A549 (cell line): ENCODE measurements at regions not wholly inside any gene's neighbourhood (a gene's known extent, or its start where the extent isn't known, plus 50 kb on each side); places are given as distances from the start of the nearest gene placed in this dataset.

ENCODE experiments used
- ATAC-seq, 2 experiments: fragments of 200-7000 bp in 1 of 2; fragments of >200 bp in 1 of 2; cut with Nextera tagmentation in 1 of 2; cut with Tn5 transposase in 1 of 2; 3 replicates each; pipeline versions ENCODE4 v1.8.0 to v1.9.1; 2018 to 2020; ENCODE audit warnings: mild to moderate bottlenecking in 1 of 2, moderate library complexity in 1 of 2
- CTCF ChIA-PET: fragments of 300-600 bp; sonication (Branson Sonifier 250); formaldehyde crosslinking; extraction: SDS; loops from one replicate; lab custom pipeline; 2021; ENCODE audit warnings: antibody characterized with exemption, inconsistent platforms; lab: Yijun Ruan, JAX
- POLR2A ChIA-PET: fragments of 350-600 bp; formaldehyde crosslinking; extraction: SDS; loops from one replicate; lab custom pipeline; 2021; ENCODE audit warnings: antibody characterized with exemption, inconsistent platforms; lab: Yijun Ruan, JAX
- DNase-seq, 2 experiments: peaks; one replicate each; pipeline versions ENCODE4 v3.0.0 to v3.0.0-alpha.2; 2011 to 2016; ENCODE audit warnings: low read depth in 1 of 2, low spot score in 1 of 2
- FAIRE-seq: peaks from 2 replicates; lab custom pipeline; 2011; peaks lifted over from hg19 to GRCh38; lab: Jason Lieb, UNC
- H3K27ac ChIP-seq, 2 experiments: fragments of >200 bp; sonication (Bioruptor Twin); formaldehyde crosslinking; 3 replicates each; pipeline ENCODE4 v1.5.1; 2016 to 2017
- H3K4me1 ChIP-seq: fragments of >200 bp; sonication (Bioruptor Twin); formaldehyde crosslinking; 3 replicates; pipeline ENCODE4 v1.6.1; 2016
- H3K4me2 ChIP-seq: fragments of >200 bp; sonication (Bioruptor Twin); formaldehyde crosslinking; 3 replicates; pipeline ENCODE4 v1.6.1; 2016
- H3K4me3 ChIP-seq: fragments of >200 bp; sonication (Bioruptor Twin); formaldehyde crosslinking; 3 replicates; pipeline ENCODE4 v1.5.1; 2016
- H3K9me3 ChIP-seq: fragments of >200 bp; sonication (Bioruptor Twin); formaldehyde crosslinking; 3 replicates; pipeline ENCODE4 v1.6.1; 2016
- BHLHE40 ChIP-seq: IDR thresholded peaks from 2 replicates; pipeline ENCODE4 v1.6.1; 2012; ENCODE audit warnings: low read depth, low read length, inconsistent platforms
- CBX2 ChIP-seq: fragments of 200-600 bp; sonication (generic); IDR thresholded peaks from 2 replicates; pipeline ENCODE4 v1.6.1; 2016; ENCODE audit warnings: low read depth, mild to moderate bottlenecking, borderline replicate concordance
- EHF ChIP-seq: fragments of 250-450 bp; sonication (Bioruptor Pico); IDR thresholded peaks from 2 replicates; pipeline ENCODE4 v1.5.0; 2020; ENCODE audit warnings: mild to moderate bottlenecking
- ELK1 ChIP-seq: fragments of 150-350 bp; IDR thresholded peaks from 2 replicates; pipeline ENCODE4 v1.6.1; 2014; ENCODE audit warnings: low read depth, mild to moderate bottlenecking, low read length
- FOXS1 ChIP-seq: fragments of 250-450 bp; sonication (Bioruptor Pico); IDR thresholded peaks from 2 replicates; pipeline ENCODE4 v1.5.0; 2020; ENCODE audit warnings: mild to moderate bottlenecking, moderate library complexity
- HEYL ChIP-seq: fragments of 250-450 bp; sonication (Bioruptor Pico); IDR thresholded peaks from 2 replicates; pipeline ENCODE4 v1.8.0; 2021; ENCODE audit warnings: mild to moderate bottlenecking, moderate library complexity
- JUN ChIP-seq, 2 experiments: fragments of >200 bp; sonication (Bioruptor Twin); formaldehyde crosslinking; IDR thresholded peaks; 2 replicates in 1 of 2; 3 replicates in 1 of 2; pipeline ENCODE4 v1.6.1; 2016 to 2017
- KDM1A ChIP-seq: fragments of 200-600 bp; sonication (generic); IDR thresholded peaks from 2 replicates; pipeline ENCODE4 v1.6.1; 2016; ENCODE audit warnings: low read depth, mild to moderate bottlenecking
- NPAS2 ChIP-seq: fragments of 250-450 bp; sonication (Bioruptor Pico); IDR thresholded peaks from 2 replicates; pipeline ENCODE4 v1.8.0; 2022; ENCODE audit warnings: mild to moderate bottlenecking, moderate library complexity, borderline replicate concordance
- POLR2A ChIP-seq: IDR thresholded peaks from 2 replicates; pipeline ENCODE4 v1.6.1; 2012; ENCODE audit warnings: mild to moderate bottlenecking, low read length
- RFX5 ChIP-seq: fragments of 450-650 bp; IDR thresholded peaks from 2 replicates; pipeline ENCODE4 v1.7.1; 2014; ENCODE audit warnings: antibody characterized with exemption, mild to moderate bottlenecking, moderate library complexity
- SMC3 ChIP-seq: fragments of >200 bp; sonication (Bioruptor Twin); formaldehyde crosslinking; IDR thresholded peaks from 3 replicates; pipeline ENCODE4 v1.6.1; 2018; ENCODE audit warnings: inconsistent platforms
- TFCP2L1 ChIP-seq: fragments of 250-450 bp; sonication (Bioruptor Pico); IDR thresholded peaks from 2 replicates; pipeline ENCODE4 v1.5.0; 2021; ENCODE audit warnings: mild to moderate bottlenecking
- TP53 ChIP-seq: fragments of 250-450 bp; sonication (Bioruptor Pico); IDR thresholded peaks from 2 replicates; pipeline ENCODE4 v1.5.0; 2021; ENCODE audit warnings: mild to moderate bottlenecking, moderate library complexity
- ZNF302 ChIP-seq: fragments of 250-450 bp; sonication (Bioruptor Pico); IDR thresholded peaks from 2 replicates; pipeline ENCODE4 v1.9.0; 2021; ENCODE audit warnings: inconsistent platforms, mild to moderate bottlenecking, moderate library complexity
- ZSCAN20 ChIP-seq: fragments of 250-450 bp; sonication (Bioruptor Pico); IDR thresholded peaks from 2 replicates; pipeline ENCODE4 v1.8.0; 2022; ENCODE audit warnings: mild to moderate bottlenecking, moderate library complexity
- WGBS: methylation state at CpG from one replicate; pipeline ENCODE4 v1.1.6; 2017; ENCODE audit errors: missing lambda C conversion rate; 5-methylcytosine and 5-hydroxymethylcytosine counted together
- TF ChIP-seq, protein P1 (sequence below): fragments of 450-650 bp; IDR thresholded peaks from 2 replicates; pipeline ENCODE4 v1.6.1; 2014; ENCODE audit warnings: antibody characterized with exemption
- TF ChIP-seq, protein P2 (sequence below): fragments of 200-600 bp; sonication (generic); IDR thresholded peaks from 2 replicates; pipeline ENCODE4 v1.6.1; 2016; ENCODE audit warnings: antibody characterized with exemption, mild to moderate bottlenecking, moderate library complexity
- TF ChIP-seq, protein P3 (sequence below): fragments of >200 bp; sonication (Bioruptor Twin); formaldehyde crosslinking; IDR thresholded peaks from 3 replicates; pipeline ENCODE4 v1.6.1; 2016
- TF ChIP-seq, protein P4 (sequence below): fragments of >200 bp; sonication (Bioruptor Twin); formaldehyde crosslinking; IDR thresholded peaks from 3 replicates; pipeline ENCODE4 v1.5.1; 2016

DNA sequence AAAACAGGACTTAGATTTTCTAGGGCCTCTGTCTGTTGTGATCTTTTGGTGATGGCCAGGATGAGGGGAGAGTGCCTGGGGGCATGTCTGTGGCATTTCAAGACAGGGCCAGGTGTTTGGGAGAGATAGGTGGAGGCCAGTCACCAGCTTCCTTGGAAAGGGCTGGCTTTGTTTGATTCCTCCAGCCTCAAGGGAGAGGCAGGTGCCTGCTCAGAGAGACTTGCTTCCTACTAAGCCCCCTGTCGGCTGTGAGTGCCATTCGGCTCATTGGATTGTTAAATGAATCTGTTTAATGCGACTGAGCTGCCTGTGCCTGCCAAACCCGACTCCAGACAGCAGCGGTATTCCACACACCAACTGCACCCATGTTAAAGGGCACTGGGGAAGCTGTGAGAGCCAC, 304.1 kb upstream of the COBL start:
- Histone ChIP-seq H3K4me1 (no peaks in the 10 kb centered on the region), H3K4me3 (no peak overlapping the region), H3K4me2 (no peak overlapping the region), H3K27ac (no peak overlapping the region), H3K9me3 (no peaks in the 10 kb centered on the region)
- DNase-seq (peak in 1 of 2 experiments; percentile 7), FAIRE-seq (no peak), ATAC-seq (0 out of 6 replicates have a peak, but pooled peaks of 1 of the 2 experiments have one; percentile 23)
- TF ChIP-seq, protein P1, sequence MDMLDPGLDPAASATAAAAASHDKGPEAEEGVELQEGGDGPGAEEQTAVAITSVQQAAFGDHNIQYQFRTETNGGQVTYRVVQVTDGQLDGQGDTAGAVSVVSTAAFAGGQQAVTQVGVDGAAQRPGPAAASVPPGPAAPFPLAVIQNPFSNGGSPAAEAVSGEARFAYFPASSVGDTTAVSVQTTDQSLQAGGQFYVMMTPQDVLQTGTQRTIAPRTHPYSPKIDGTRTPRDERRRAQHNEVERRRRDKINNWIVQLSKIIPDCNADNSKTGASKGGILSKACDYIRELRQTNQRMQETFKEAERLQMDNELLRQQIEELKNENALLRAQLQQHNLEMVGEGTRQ = no peak
- TF ChIP-seq EHF (CRISPR knock-in tag) = no peak
- TF ChIP-seq, protein P2, sequence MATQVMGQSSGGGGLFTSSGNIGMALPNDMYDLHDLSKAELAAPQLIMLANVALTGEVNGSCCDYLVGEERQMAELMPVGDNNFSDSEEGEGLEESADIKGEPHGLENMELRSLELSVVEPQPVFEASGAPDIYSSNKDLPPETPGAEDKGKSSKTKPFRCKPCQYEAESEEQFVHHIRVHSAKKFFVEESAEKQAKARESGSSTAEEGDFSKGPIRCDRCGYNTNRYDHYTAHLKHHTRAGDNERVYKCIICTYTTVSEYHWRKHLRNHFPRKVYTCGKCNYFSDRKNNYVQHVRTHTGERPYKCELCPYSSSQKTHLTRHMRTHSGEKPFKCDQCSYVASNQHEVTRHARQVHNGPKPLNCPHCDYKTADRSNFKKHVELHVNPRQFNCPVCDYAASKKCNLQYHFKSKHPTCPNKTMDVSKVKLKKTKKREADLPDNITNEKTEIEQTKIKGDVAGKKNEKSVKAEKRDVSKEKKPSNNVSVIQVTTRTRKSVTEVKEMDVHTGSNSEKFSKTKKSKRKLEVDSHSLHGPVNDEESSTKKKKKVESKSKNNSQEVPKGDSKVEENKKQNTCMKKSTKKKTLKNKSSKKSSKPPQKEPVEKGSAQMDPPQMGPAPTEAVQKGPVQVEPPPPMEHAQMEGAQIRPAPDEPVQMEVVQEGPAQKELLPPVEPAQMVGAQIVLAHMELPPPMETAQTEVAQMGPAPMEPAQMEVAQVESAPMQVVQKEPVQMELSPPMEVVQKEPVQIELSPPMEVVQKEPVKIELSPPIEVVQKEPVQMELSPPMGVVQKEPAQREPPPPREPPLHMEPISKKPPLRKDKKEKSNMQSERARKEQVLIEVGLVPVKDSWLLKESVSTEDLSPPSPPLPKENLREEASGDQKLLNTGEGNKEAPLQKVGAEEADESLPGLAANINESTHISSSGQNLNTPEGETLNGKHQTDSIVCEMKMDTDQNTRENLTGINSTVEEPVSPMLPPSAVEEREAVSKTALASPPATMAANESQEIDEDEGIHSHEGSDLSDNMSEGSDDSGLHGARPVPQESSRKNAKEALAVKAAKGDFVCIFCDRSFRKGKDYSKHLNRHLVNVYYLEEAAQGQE = no peak
- TF ChIP-seq TFCP2L1 (CRISPR knock-in tag) = no peak
- TF ChIP-seq ZSCAN20 = no peak
- TF ChIP-seq CBX2 = no peak
- ChIA-PET POLR2A (no interaction called here), CTCF (no interaction called here)
- 4% methylated on average over 5 of the region's 5 CpGs for WGBS

DNA sequence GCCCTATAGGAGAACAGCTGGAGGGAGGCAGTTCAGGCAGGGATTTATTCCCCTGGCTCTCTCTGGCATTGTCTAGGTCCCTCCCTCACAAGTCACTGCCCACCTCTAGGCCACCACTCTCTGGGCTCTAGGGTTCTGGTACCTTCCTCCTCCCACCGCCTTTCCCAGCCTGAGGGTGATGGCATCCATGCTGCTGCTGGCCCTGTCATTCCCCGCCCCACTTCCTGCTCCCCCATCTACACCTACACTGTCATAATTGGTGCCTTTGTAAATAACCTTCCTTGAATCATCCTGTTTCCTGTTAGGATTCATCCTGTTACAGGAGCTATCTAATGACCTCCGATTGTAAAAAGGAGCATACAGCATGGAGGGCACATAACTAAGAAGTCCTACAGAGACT, 303.3 kb upstream of the COBL start:
- H3K4me1 ChIP-seq = no peaks in the 10 kb centered on the region
- no peak for ATAC-seq
- CTCF ChIA-PET = no interaction called here
- no peaks in the 10 kb centered on the region for H3K9me3 ChIP-seq
- FAIRE-seq = no peak
- WGBS = 9% methylated on average over 3 of the region's 3 CpGs
- DNase-seq = no peak
- no peak overlapping the region for H3K4me2 ChIP-seq
- POLR2A ChIA-PET = interaction anchor here (0.5 kb wide), 1 partner anchor 249 kb away, joined by 3 read pairs; no protein-coding TSS in a partner anchor
- H3K27ac ChIP-seq = no peak overlapping the region
- TF ChIP-seq NPAS2 (no peak), RFX5 (no peak), TP53 (no peak), SMC3 (no peak), ZNF302 (no peak), JUN (IDR thresholded peaks at IDR 0.05) (no peak), ELK1 (no peak), EHF (CRISPR knock-in tag) (no peak), HEYL (no peak), BHLHE40 (no peak), KDM1A (no peak), FOXS1 (no peak), POLR2A (no peak)
- TF ChIP-seq, protein P1 = no peak
- TF ChIP-seq, protein P3, sequence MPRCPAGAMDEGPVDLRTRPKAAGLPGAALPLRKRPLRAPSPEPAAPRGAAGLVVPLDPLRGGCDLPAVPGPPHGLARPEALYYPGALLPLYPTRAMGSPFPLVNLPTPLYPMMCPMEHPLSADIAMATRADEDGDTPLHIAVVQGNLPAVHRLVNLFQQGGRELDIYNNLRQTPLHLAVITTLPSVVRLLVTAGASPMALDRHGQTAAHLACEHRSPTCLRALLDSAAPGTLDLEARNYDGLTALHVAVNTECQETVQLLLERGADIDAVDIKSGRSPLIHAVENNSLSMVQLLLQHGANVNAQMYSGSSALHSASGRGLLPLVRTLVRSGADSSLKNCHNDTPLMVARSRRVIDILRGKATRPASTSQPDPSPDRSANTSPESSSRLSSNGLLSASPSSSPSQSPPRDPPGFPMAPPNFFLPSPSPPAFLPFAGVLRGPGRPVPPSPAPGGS = no peak
- TF ChIP-seq, protein P2 = no peak
- TF ChIP-seq, protein P4, sequence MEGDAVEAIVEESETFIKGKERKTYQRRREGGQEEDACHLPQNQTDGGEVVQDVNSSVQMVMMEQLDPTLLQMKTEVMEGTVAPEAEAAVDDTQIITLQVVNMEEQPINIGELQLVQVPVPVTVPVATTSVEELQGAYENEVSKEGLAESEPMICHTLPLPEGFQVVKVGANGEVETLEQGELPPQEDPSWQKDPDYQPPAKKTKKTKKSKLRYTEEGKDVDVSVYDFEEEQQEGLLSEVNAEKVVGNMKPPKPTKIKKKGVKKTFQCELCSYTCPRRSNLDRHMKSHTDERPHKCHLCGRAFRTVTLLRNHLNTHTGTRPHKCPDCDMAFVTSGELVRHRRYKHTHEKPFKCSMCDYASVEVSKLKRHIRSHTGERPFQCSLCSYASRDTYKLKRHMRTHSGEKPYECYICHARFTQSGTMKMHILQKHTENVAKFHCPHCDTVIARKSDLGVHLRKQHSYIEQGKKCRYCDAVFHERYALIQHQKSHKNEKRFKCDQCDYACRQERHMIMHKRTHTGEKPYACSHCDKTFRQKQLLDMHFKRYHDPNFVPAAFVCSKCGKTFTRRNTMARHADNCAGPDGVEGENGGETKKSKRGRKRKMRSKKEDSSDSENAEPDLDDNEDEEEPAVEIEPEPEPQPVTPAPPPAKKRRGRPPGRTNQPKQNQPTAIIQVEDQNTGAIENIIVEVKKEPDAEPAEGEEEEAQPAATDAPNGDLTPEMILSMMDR = no peak
- TF ChIP-seq, all 56 proteins: peak for 0
- H3K4me3 ChIP-seq = no peak overlapping the region
